Activated CD4-positive, alpha-beta T cell treated with anti-CD3 and anti-CD28 coated beads for 36 hours (primary cell): ENCODE measurements at regions not wholly inside any gene's neighbourhood (a gene's known extent, or its start where the extent isn't known, plus 50 kb on each side); places are given as distances from the start of the nearest gene placed in this dataset.

Experiments used
- ATAC-seq: fragments of 200-7000 bp; cut with Tn5 transposase; one replicate; pipeline ENCODE4 v1.10.0; 2021; ENCODE audit warnings: mild to moderate bottlenecking, moderate library complexity
- CTCF ChIA-PET: fragments of 350-600 bp; sonication (Branson Sonifier 250); formaldehyde crosslinking; loops from one replicate; lab custom pipeline; 2021; ENCODE audit warnings: antibody characterized with exemption; lab: Charles Lee
- POLR2A ChIA-PET: fragments of 350-600 bp; sonication (Branson Sonifier 250); formaldehyde crosslinking; loops from one replicate; lab custom pipeline; 2021; ENCODE audit warnings: antibody characterized with exemption, inconsistent platforms; lab: Charles Lee
- DNase-seq: peaks from one replicate; pipeline ENCODE4 v3.0.0-alpha.2; 2020
- H3K27ac Mint-ChIP-seq: one replicate; pipeline ENCODE4 v1.8.0; 2021; ENCODE audit warnings: mixed read lengths
- H3K27me3 Mint-ChIP-seq: one replicate; pipeline ENCODE4 v1.8.0; 2021; ENCODE audit warnings: mixed read lengths
- H3K36me3 Mint-ChIP-seq: one replicate; pipeline ENCODE4 v1.8.0; 2021; ENCODE audit warnings: low read depth, mixed read lengths
- H3K4me1 Mint-ChIP-seq: one replicate; pipeline ENCODE4 v1.8.0; 2021; ENCODE audit warnings: mixed read lengths
- H3K4me3 Mint-ChIP-seq: one replicate; pipeline ENCODE4 v1.8.0; 2021; ENCODE audit warnings: mild to moderate bottlenecking, moderate library complexity, mixed read lengths
- H3K9me3 Mint-ChIP-seq: one replicate; pipeline ENCODE4 v1.8.0; 2021; ENCODE audit warnings: low read depth, mixed read lengths
- intact Hi-C, 2 experiments: fragments of 100-400 bp; cut with DNase I in 1 of 2; cut with micrococcal nuclease in 1 of 2; formaldehyde crosslinking; loops; one replicate each; pipeline versions ENCODE4 v1.14.2 to v1.15.1; 2022 to 2024; cut with DNase I, micrococcal nuclease

DNA sequence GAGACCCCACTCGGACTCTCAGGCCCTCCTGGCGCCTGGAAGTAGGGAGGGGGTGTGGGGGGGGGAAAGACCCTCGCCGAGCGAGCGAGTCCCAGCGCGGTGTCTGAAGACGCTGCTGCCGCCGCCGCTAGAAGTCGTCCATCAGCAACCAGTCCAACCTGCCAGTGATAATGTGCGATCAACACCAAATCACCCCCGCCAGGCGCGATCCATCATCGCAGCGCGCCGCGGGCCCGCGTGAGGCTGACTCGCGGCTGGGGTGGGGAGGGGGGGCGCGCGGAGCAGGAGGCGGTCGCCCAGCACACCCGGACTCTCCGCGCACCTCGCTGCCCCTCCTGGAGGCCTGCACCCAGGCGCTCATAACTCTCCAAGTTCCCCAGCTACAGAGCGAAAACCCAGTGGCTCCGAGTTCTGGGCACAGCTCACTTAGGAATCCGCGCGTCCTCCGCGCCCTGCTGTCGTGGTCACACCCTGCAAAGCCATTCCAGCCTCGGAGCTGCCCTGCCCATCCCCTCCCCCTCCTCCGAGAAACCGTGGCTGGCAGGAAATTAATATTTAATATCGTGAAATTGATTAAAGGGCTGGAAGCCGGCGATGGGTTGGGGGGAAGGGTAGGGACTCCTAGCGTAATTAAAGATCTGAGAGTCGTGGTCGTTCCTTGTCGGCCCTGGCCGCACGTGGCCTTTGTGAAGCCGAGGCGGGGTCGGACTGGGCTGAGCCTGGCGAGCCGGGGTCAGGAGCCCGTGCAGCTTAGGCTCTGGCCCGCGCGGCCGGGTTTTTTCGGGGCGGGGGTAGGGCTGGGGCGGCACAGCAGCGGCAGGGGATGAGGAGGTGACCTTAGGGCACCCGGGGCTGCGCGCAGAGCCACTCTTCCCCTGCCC is 58.1 kb upstream of the BCOR start:
- peaks cover 10% of the 10 kb centered on the region for H3K4me1 Mint-ChIP-seq
- ChIA-PET POLR2A (no interaction called here), CTCF (interaction anchor here (1.0 kb wide), 1 partner anchor 56 kb away, joined by 4 read pairs; no protein-coding TSS in a partner anchor)
- peak; percentile 31 for DNase-seq
- ATAC-seq = no peak
- H3K36me3 Mint-ChIP-seq = peaks cover 4% of the 10 kb centered on the region
- intact Hi-C loops = loop anchor here in 1 of 2 experiments (2.0 kb wide), 1 partner anchor 15 kb away; no protein-coding TSS in a partner anchor
- H3K27me3 Mint-ChIP-seq = no peaks in the 10 kb centered on the region
- H3K9me3 Mint-ChIP-seq = no peaks in the 10 kb centered on the region
- peak overlapping the region; percentile 70 for H3K4me3 Mint-ChIP-seq
- H3K27ac Mint-ChIP-seq = no peak overlapping the region

DNA sequence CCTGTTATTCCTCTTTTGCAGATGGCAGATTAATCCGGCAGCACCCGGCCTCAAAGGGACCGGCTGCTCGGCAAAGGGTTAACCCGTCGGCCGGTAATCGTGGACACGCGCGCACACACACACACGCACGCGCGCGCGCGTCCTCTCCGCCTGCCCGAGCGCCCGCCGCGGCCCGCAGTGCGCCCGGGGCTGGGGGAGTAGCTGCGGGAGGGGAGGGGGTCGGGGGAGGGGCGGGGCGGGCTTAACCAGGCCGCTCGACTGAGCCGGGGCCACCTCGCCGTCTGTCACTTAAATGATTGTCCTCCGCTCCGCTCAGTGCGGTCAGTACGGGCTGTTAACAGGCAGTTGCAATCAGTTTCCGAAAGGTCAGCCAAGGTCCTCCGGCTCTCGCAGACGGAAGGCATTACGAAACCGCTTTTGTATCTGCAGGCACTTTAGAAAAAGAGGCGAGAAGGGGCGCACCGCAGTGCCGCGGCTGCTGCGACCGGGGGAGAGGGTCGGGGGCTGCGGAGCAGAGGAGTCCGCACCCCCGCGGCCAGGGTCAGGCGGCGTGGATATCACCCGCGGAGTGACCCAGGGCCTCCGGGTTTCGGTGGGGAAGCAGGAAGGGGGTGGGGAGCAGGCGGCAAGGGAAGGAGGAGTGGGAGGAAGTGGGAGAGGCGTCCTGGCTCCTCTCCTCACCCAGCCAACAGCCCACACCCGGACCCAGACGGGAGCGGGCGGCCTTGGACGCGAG is 57.3 kb upstream of the BCOR start:
- Mint-ChIP-seq H3K9me3 (no peaks in the 10 kb centered on the region), H3K4me3 (peak overlapping the region; percentile 70), H3K27me3 (no peaks in the 10 kb centered on the region), H3K27ac (no peak overlapping the region), H3K4me1 (peaks cover 10% of the 10 kb centered on the region), H3K36me3 (peaks cover 4% of the 10 kb centered on the region)
- ATAC-seq (no peak), DNase-seq (no peak)
- ChIA-PET POLR2A (no interaction called here), CTCF (interaction anchor here (1.0 kb wide), 1 partner anchor 56 kb away, joined by 4 read pairs; no protein-coding TSS in a partner anchor)
- intact Hi-C loops = loop anchor here (1.0 to 5.0 kb wide), 4 partner anchors 16 to 143 kb away; no protein-coding TSS in a partner anchor

DNA sequence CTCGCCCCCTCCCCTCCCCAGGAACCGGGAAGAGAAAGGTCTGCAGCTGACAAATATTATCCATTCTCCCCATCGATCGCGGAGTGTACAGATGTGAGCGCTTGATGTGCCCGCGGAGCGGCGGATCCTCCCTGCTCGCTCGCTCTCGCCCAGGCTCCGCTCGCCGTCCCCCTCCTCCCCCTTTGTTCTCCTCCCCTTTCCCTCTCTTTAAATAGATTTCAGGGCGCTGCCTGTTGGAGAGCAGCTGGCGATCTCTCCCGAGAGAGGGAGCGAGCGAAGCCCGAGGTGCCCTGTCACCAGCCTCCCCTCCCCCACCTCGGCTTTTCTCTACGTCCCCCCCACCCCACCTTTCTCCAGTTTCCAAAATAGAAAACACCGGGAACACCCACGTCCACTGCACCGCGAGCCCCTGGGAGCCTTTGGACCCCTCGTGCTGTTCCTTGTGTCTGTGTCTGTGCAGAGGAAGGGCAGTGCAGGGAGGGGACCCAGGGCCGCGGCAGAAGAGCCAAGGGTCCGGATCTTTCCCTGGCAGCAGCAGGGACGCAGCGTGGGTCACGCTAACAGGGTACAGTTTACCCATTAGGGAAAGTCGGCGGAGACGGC is 56.6 kb upstream of the BCOR start:
- peak overlapping the region; percentile 70 for H3K4me3 Mint-ChIP-seq
- H3K27ac Mint-ChIP-seq = peak overlapping the region; percentile 19
- ChIA-PET CTCF (no interaction called here), POLR2A (no interaction called here)
- intact Hi-C loops = loop anchor here (1.0 to 5.0 kb wide), 4 partner anchors 16 to 142 kb away; no protein-coding TSS in a partner anchor
- H3K36me3 Mint-ChIP-seq = peaks cover 4% of the 10 kb centered on the region
- H3K27me3 Mint-ChIP-seq = no peaks in the 10 kb centered on the region
- ATAC-seq = no peak
- H3K9me3 Mint-ChIP-seq = no peaks in the 10 kb centered on the region
- peaks cover 10% of the 10 kb centered on the region for H3K4me1 Mint-ChIP-seq
- DNase-seq = peak; percentile 34

GRCh38 chrX:40153345-40154249 is 55.8 kb upstream of the BCOR start:
- H3K27me3 Mint-ChIP-seq = no peaks in the 10 kb centered on the region
- ATAC-seq = peak; percentile 82
- peak; percentile 87 for DNase-seq
- H3K9me3 Mint-ChIP-seq = no peaks in the 10 kb centered on the region
- H3K4me3 Mint-ChIP-seq = peak overlapping the region; percentile 70
- intact Hi-C loops = loop anchor here (1.0 to 5.0 kb wide), 7 partner anchors 16 to 141 kb away; no protein-coding TSS in a partner anchor
- peak overlapping the region; percentile 37 for H3K27ac Mint-ChIP-seq
- CTCF ChIA-PET = interaction anchor here (0.6 to 1.2 kb wide), 2 partner anchors 24 to 57 kb away, joined by 3 to 4 read pairs; no protein-coding TSS in a partner anchor
- POLR2A ChIA-PET = interaction anchor here (0.6 kb wide), 1 partner anchor 49 kb away, joined by 3 read pairs; no protein-coding TSS in a partner anchor
- peaks cover 13% of the 10 kb centered on the region for H3K4me1 Mint-ChIP-seq
- H3K36me3 Mint-ChIP-seq = peaks cover 8% of the 10 kb centered on the region

GRCh38 chrX:40152741-40153344 is 55.1 kb upstream of the BCOR start:
- H3K27ac Mint-ChIP-seq = peak overlapping the region; percentile 37

GRCh38 chrX:40152173-40152711 is 54.5 kb upstream of the BCOR start:
- Mint-ChIP-seq H3K9me3 (no peaks in the 10 kb centered on the region), H3K4me1 (peaks cover 6% of the 10 kb centered on the region), H3K27me3 (no peaks in the 10 kb centered on the region), H3K27ac (no peak overlapping the region), H3K4me3 (peak overlapping the region; percentile 46), H3K36me3 (peaks cover 5% of the 10 kb centered on the region)
- DNase-seq (peak; percentile 57), ATAC-seq (peak; percentile 20)
- intact Hi-C loops = loop anchor here (2.0 to 5.0 kb wide), 3 partner anchors 45 to 140 kb away; no protein-coding TSS in a partner anchor
- CTCF ChIA-PET = interaction anchor here (0.6 to 1.7 kb wide), 4 partner anchors 16 to 679 kb away, joined by 3 to 5 read pairs (median 4); no protein-coding TSS in a partner anchor
- POLR2A ChIA-PET = no interaction called here

More at GRCh38 chrX:40152741-40153344, 55.1 kb upstream of the BCOR start:
- DNase-seq (no peak), ATAC-seq (no peak)
- POLR2A ChIA-PET = no interaction called here
- Mint-ChIP-seq H3K27me3 (no peaks in the 10 kb centered on the region), H3K9me3 (no peaks in the 10 kb centered on the region), H3K36me3 (peaks cover 8% of the 10 kb centered on the region), H3K4me3 (peak overlapping the region; percentile 70), H3K4me1 (peaks cover 11% of the 10 kb centered on the region)
- intact Hi-C loops = loop anchor here (1.0 to 5.0 kb wide), 5 partner anchors 16 to 141 kb away; no protein-coding TSS in a partner anchor
- CTCF ChIA-PET = interaction anchor here (0.6 to 1.7 kb wide), 5 partner anchors 15 to 678 kb away, joined by 3 to 5 read pairs (median 3); no protein-coding TSS in a partner anchor

DNA sequence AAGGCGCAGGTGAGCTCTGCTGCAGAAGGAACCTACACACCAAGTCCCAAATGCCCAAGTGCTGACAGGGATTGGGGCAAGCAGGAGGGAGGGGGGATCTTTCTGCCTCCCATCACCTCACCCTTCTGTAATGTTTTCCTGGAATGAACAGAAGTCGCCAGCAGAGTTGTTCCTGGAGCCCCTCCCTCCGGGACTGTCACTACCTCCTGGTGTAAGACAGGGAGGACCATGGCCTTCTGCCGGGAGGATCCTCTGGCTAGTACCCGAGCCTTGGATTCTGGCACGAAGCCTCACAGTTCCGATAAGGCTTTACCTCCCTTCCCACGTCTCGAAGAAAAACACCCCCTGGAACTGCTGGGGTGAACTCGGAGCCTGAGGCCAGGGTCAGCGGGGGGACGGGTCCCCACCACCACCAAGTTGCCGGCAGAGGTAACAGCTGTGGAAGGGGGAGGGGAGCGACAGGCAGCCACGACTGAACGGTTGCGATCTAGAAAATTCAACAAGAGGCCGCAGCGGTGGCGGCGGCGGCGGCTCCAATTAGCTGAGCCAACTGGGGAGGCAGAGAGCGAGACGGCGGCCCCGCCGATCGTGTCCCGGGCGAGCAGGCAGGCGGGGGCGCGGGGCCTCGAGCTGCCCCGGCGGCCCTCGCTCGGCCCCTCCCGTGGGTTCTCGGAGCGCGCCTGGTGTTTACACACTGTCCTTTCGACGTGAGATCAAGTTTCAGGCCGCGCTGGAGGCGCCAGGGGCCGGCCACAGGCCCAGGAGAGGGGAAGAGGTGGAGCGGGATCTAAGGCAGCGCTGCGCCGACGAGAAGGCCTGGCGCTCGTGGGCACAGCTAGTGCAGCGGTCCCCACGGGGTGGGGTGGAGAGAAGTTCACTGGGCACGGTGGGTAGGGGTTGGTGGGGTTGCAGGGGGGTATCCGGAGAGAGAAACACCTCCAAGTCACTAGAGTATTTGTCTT is 53.7 kb upstream of the BCOR start:
- no peaks in the 10 kb centered on the region for H3K9me3 Mint-ChIP-seq
- intact Hi-C loops = loop anchor here (2.0 to 5.0 kb wide), 3 partner anchors 44 to 139 kb away; no protein-coding TSS in a partner anchor
- H3K36me3 Mint-ChIP-seq = peaks cover 5% of the 10 kb centered on the region
- no peak for DNase-seq
- H3K27ac Mint-ChIP-seq = no peak overlapping the region
- H3K4me3 Mint-ChIP-seq = no peak overlapping the region
- ChIA-PET CTCF (interaction anchor here (1.7 kb wide), 1 partner anchor 17 kb away, joined by 5 read pairs; no protein-coding TSS in a partner anchor), POLR2A (no interaction called here)
- H3K27me3 Mint-ChIP-seq = no peaks in the 10 kb centered on the region
- ATAC-seq = no peak
- H3K4me1 Mint-ChIP-seq = peaks cover 4% of the 10 kb centered on the region

DNA sequence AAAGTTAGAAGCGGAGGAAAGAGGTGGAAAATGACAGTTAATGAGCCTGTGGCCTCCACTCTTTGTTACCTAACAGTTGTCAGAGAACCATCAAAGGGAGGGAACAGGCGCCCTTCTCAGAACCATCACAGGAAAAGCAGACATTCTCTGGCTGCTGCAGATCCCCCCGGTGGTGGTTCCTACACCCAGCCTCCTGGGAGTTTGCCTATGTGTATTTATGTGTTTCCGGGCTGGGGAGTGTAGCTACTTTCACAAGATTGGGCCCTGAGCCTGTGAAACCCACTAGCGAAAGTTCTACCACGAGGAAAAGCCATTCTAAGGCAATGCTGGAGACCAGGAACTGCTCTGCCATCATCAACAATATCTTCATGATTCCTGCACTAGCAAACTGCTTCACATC is 52.7 kb upstream of the BCOR start:
- ChIA-PET CTCF (no interaction called here), POLR2A (no interaction called here)
- Mint-ChIP-seq H3K36me3 (peaks cover 5% of the 10 kb centered on the region), H3K4me3 (no peak overlapping the region), H3K27me3 (no peaks in the 10 kb centered on the region), H3K27ac (no peak overlapping the region), H3K4me1 (peaks cover 4% of the 10 kb centered on the region), H3K9me3 (no peaks in the 10 kb centered on the region)
- ATAC-seq = no peak
- intact Hi-C loops = loop anchor here (5.0 kb wide), 2 partner anchors 43 to 138 kb away; no protein-coding TSS in a partner anchor
- DNase-seq = no peak
